ENCODE measurements at regions not wholly inside any gene's neighbourhood (a gene's known extent, or its start where the extent isn't known, plus 50 kb on each side); places are given as distances from the start of the nearest gene placed in this dataset.

- POLR2A ChIA-PET = no interaction called here
- no peak for DNase-seq (ENCODE audit: low spot score)
- Histone ChIP-seq H3K36me3 (replicated peaks in 1 of 2; ENCODE audit: control insufficient read depth in 1 of 2, insufficient read depth in 2 of 2, low read length in 2 of 2) (no peaks in the 10 kb centered on the region), H3K4me3 (replicated peaks in 1 of 3; ENCODE audit: insufficient read depth in 1 of 3, low read depth in 2 of 3, low read length in 3 of 3) (no peak overlapping the region), H4K20me1 (ENCODE audit: insufficient read depth, low read length) (no peaks in the 10 kb centered on the region), H3K27ac (ENCODE audit: extremely low read length, insufficient read depth, low read length) (no peak overlapping the region), H3K79me2 (ENCODE audit: insufficient read depth, low read length) (no peaks in the 10 kb centered on the region), H3K9me3 (ENCODE audit: low read length) (no peaks in the 10 kb centered on the region), H3K4me2 (ENCODE audit: low read depth, low read length) (no peak overlapping the region), H3K27me3 (ENCODE audit: control insufficient read depth in 1 of 2, insufficient read depth in 2 of 2, low read length in 2 of 2) (no peaks in the 10 kb centered on the region), H3K9ac (ENCODE audit: insufficient read depth, low read depth, low read length) (no peak overlapping the region), H2AFZ (ENCODE audit: low read length) (no peak overlapping the region), H3K4me1 (ENCODE audit: insufficient read depth, low read length) (no peaks in the 10 kb centered on the region)
- intact Hi-C loops (cut with micrococcal nuclease; ENCODE audit: unreplicated experiment) (no loop called here), in situ Hi-C loops (cut with HindIII; ENCODE audit: extremely low pct_ligation_motif_present, low pct_unique_long_range_greater_than_20kb) (no loop called here)
- WGBS (ENCODE audit: low lambda C conversion rate) = 3% methylated on average over 1 of the region's 1 CpG
- no peak for ATAC-seq
- FAIRE-seq = no peak
- TF ChIP-seq HINFP (CRISPR knock-in tag; IDR thresholded peaks at IDR 0.05; ENCODE audit: low read depth) (no peak), STAT5B (CRISPR knock-in tag; IDR thresholded peaks at IDR 0.05) (no peak), FOXC1 (CRISPR knock-in tag; IDR thresholded peaks at IDR 0.05; ENCODE audit: borderline replicate concordance) (no peak), REPIN1 (CRISPR knock-in tag; IDR thresholded peaks at IDR 0.05; ENCODE audit: borderline replicate concordance, low read depth) (no peak), ZNF441 (CRISPR knock-in tag; IDR thresholded peaks at IDR 0.05; ENCODE audit: borderline replicate concordance) (no peak), SNAPC2 (CRISPR knock-in tag; IDR thresholded peaks at IDR 0.05) (no peak), ZNF30 (CRISPR knock-in tag; IDR thresholded peaks at IDR 0.05) (no peak), TFDP2 (CRISPR knock-in tag; IDR thresholded peaks at IDR 0.05) (no peak), ZNF770 (CRISPR knock-in tag; IDR thresholded peaks at IDR 0.05) (no peak), RBM22 (optimal IDR thresholded peaks at IDR 0.05; ENCODE audit: low read length) (no peak), ZNF747 (CRISPR knock-in tag; IDR thresholded peaks at IDR 0.05; ENCODE audit: borderline replicate concordance) (no peak), HNRNPH1 (optimal IDR thresholded peaks at IDR 0.05; ENCODE audit: low read depth, low read length) (no peak), HOXA3 (CRISPR knock-in tag; IDR thresholded peaks at IDR 0.05) (no peak), ZNF343 (CRISPR knock-in tag; IDR thresholded peaks at IDR 0.05) (no peak), ATAD3A (CRISPR knock-in tag; IDR thresholded peaks at IDR 0.05) (no peak)
- CTCF ChIA-PET (ENCODE audit: low intra/inter-chr PET ratio, low total read pairs) = no interaction called here
- BruUV-seq (replicated peaks) = no TSS peak
Observed at GRCh38 chr12:105453316-105453715, 122.8 kb downstream of the C12orf75 start.
